Activated T-helper 2 cell treated with anti-CD3 and anti-CD28 coated beads, Interferon-gamma antibody, Interleukin-2, Interleukin-4, amounts not matched to agents 10 μg/mL and 5 μg/mL and 100 μg/mL, durations not matched to agents 14 hours and 24 hours and 36 hours (primary cell): ENCODE measurements at regions not wholly inside any gene's neighbourhood (a gene's known extent, or its start where the extent isn't known, plus 50 kb on each side); places are given as distances from the start of the nearest gene placed in this dataset.

Experiments used
- DNase-seq: peaks from one replicate; pipeline ENCODE4 v3.0.0; 2021; ENCODE audit warnings: low spot score
- H3K27ac Mint-ChIP-seq: one replicate; pipeline ENCODE4 v1.8.0; 2021; ENCODE audit warnings: mixed read lengths
- H3K27me3 Mint-ChIP-seq: one replicate; pipeline ENCODE4 v1.8.0; 2021; ENCODE audit warnings: low read depth, mixed read lengths
- H3K36me3 Mint-ChIP-seq: one replicate; pipeline ENCODE4 v1.8.0; 2021; ENCODE audit warnings: low read depth, mixed read lengths
- H3K4me1 Mint-ChIP-seq: one replicate; pipeline ENCODE4 v1.8.0; 2021; ENCODE audit warnings: low read depth, mixed read lengths
- H3K4me3 Mint-ChIP-seq: one replicate; pipeline ENCODE4 v1.8.0; 2021; ENCODE audit warnings: low read depth, mild to moderate bottlenecking, moderate library complexity, mixed read lengths
- H3K9me3 Mint-ChIP-seq: one replicate; pipeline ENCODE4 v1.8.0; 2021; ENCODE audit warnings: mixed read lengths
- intact Hi-C: fragments of 100-400 bp; cut with micrococcal nuclease; formaldehyde crosslinking; loops from one replicate; pipeline ENCODE4 v1.15.1; 2023

DNA sequence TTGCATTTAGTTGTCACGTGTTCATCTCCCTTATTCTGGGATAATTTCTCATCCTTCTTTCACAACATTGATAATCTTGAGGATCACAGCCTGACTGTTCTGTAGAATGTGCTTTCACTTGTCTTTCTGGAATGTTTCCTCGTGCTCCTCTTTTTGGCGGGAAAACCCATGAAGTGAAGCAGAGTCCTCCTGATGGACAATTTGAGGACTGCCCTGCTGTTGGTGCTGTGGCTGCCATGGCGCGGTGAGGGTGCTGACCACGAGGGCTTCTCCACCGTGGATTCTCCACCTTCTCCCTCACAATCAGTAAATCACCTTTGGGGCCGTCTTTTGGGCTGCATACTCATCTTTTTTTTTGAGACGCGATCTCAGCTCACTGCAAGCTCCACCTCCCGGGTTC, 946.9 kb downstream of the BRD1 start:
- no peak overlapping the region for H3K4me3 Mint-ChIP-seq
- no peaks in the 10 kb centered on the region for H3K27me3 Mint-ChIP-seq
- DNase-seq: no peak
- intact Hi-C loops: no loop called here
- no peaks in the 10 kb centered on the region for H3K4me1 Mint-ChIP-seq
- no peaks in the 10 kb centered on the region for H3K36me3 Mint-ChIP-seq
- H3K9me3 Mint-ChIP-seq: no peaks in the 10 kb centered on the region
- H3K27ac Mint-ChIP-seq: no peak overlapping the region

DNA sequence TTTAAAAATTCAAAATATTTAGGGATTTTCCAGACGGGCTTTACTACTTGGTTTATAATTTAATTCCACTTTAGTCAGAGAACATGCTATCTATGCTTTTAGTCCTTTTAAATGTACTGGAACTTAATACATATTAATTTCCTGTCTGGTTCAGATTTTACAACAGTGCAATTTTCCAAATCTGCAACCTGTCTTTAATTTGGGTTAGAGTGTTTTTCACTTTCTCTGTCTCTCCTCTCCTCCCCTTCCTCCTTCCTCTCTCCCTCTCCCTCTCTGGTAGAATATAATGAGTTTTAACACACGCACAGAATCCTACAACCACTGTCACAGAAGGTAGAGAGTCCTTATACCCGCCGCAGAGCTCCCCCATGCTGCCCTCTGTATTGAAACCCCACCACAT, 950.7 kb downstream of the BRD1 start:
- intact Hi-C loops: no loop called here
- no peaks in the 10 kb centered on the region for H3K4me1 Mint-ChIP-seq
- H3K27ac Mint-ChIP-seq: no peak overlapping the region
- H3K36me3 Mint-ChIP-seq: no peaks in the 10 kb centered on the region
- H3K27me3 Mint-ChIP-seq: no peaks in the 10 kb centered on the region
- H3K9me3 Mint-ChIP-seq: no peaks in the 10 kb centered on the region
- H3K4me3 Mint-ChIP-seq: no peak overlapping the region
- no peak for DNase-seq

DNA sequence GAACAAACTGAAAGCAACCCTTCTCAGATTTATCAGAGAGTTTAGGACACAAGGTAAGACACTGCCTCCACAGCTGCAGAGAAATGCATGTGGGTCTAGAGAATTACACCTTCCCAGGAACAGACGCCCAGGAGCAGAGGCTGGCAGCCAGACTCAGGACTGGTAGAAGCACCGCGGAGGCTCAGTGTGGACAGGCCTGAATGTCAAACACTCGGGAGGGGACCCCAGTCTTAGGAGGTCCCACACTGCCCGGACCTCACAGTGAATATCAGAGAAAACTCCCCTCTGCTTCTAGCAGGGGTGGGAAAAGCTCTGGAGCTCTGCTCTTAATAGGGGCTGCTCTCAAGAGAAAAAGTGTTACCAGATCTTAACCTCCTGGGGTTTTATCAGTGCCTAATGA, 952.7 kb downstream of the BRD1 start:
- Mint-ChIP-seq H3K27me3 (no peaks in the 10 kb centered on the region), H3K27ac (no peak overlapping the region), H3K36me3 (no peaks in the 10 kb centered on the region), H3K4me1 (no peaks in the 10 kb centered on the region), H3K9me3 (no peaks in the 10 kb centered on the region), H3K4me3 (no peak overlapping the region)
- no peak for DNase-seq
- intact Hi-C loops: no loop called here

GRCh38 chr22:48873191-48873520, 954.5 kb downstream of the BRD1 start:
- no peaks in the 10 kb centered on the region for H3K9me3 Mint-ChIP-seq
- DNase-seq: no peak
- no peaks in the 10 kb centered on the region for H3K4me1 Mint-ChIP-seq
- H3K27me3 Mint-ChIP-seq: no peaks in the 10 kb centered on the region
- no peak overlapping the region for H3K4me3 Mint-ChIP-seq
- no peak overlapping the region for H3K27ac Mint-ChIP-seq
- no peaks in the 10 kb centered on the region for H3K36me3 Mint-ChIP-seq
- intact Hi-C loops: no loop called here

- H3K4me3 Mint-ChIP-seq: no peak overlapping the region
- no peaks in the 10 kb centered on the region for H3K4me1 Mint-ChIP-seq
- no peak for DNase-seq
- intact Hi-C loops: no loop called here
- H3K27me3 Mint-ChIP-seq: no peaks in the 10 kb centered on the region
- H3K36me3 Mint-ChIP-seq: no peaks in the 10 kb centered on the region
- H3K9me3 Mint-ChIP-seq: no peaks in the 10 kb centered on the region
- H3K27ac Mint-ChIP-seq: no peak overlapping the region
These were observed 955.1 kb downstream of the BRD1 start for GRCh38 chr22:48872271-48873190.

DNA sequence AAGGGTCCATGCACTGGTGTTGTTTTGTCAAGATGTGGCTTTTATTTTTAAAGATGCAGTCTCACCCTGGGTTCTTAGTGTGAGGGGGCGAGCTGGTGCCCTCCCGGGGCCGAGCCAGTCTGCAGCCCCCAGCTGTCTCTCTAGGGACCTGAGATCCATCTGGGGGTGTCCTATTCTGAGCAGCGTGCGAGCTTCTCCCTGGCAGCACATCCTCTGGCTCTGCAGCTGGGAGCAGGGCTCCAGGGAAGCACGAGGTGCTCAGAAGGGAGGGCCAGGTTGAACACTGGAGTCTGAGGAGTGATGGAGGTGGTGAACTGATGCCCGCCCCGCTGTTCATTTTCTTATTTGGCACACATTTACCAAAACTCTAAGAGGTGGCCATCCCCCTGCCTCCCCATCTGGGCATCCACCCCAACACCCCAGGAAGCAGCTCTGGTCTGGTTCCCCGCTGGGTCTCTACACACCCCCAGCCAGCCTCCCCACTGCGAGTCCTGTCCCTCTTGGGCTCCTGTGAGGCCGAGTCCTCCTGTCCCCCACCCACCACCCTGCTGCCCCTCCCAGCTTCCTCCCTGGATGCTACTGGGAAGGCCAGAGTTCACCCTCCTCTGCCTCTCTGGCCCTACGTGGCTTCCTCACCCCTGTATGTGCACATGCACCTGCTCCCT, 956.4 kb downstream of the BRD1 start:
- H3K27me3 Mint-ChIP-seq: no peaks in the 10 kb centered on the region
- no peaks in the 10 kb centered on the region for H3K9me3 Mint-ChIP-seq
- no peak overlapping the region for H3K4me3 Mint-ChIP-seq
- DNase-seq: no peak
- H3K4me1 Mint-ChIP-seq: no peaks in the 10 kb centered on the region
- no peaks in the 10 kb centered on the region for H3K36me3 Mint-ChIP-seq
- intact Hi-C loops: no loop called here
- H3K27ac Mint-ChIP-seq: no peak overlapping the region

DNA sequence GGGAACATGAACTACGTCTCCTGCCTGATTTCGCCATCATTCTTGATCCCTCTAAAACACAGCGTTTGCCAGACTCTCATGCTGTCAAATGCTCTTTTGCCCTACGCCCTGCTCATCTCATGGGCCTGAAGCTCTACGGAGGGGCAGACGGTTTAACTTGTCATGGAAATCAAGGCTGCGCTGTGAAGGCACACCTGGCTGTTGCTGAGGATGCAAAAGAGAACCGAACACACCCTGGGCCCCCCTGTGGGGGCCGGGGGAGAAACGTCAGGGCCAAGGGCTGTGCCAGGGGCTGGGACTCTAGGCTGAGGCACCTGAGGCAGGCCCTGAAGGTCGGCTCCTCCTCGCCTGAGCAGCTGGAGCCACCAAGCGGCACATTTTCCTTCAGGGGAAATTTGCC, 957.2 kb downstream of the BRD1 start:
- H3K27ac Mint-ChIP-seq: no peak overlapping the region
- no peaks in the 10 kb centered on the region for H3K27me3 Mint-ChIP-seq
- intact Hi-C loops: no loop called here
- H3K4me1 Mint-ChIP-seq: no peaks in the 10 kb centered on the region
- H3K9me3 Mint-ChIP-seq: no peaks in the 10 kb centered on the region
- H3K36me3 Mint-ChIP-seq: no peaks in the 10 kb centered on the region
- DNase-seq: no peak
- no peak overlapping the region for H3K4me3 Mint-ChIP-seq

DNA sequence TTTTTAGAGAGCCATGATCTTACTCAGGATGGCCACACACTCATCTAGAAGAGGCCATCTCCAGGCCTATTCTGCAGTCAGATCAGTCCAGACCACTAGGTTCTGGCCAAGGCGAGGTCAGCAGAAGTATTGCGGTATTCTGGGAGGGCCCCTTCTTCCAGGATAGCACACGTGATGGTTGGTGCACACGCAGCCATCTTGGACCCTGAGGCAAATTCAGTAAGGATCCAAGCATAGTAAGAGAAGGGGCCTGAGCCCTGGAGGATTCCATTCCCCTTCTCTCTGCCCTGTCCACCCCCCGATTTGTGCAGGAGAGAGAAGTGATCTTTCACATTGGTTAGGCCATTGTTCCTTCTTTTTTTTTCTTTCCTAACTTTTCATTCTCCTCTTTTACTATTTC, 957.9 kb downstream of the BRD1 start:
- DNase-seq: no peak
- H3K27ac Mint-ChIP-seq: no peak overlapping the region
- no peaks in the 10 kb centered on the region for H3K4me1 Mint-ChIP-seq
- no peak overlapping the region for H3K4me3 Mint-ChIP-seq
- H3K27me3 Mint-ChIP-seq: no peaks in the 10 kb centered on the region
- intact Hi-C loops: no loop called here
- no peaks in the 10 kb centered on the region for H3K36me3 Mint-ChIP-seq
- no peaks in the 10 kb centered on the region for H3K9me3 Mint-ChIP-seq

DNA sequence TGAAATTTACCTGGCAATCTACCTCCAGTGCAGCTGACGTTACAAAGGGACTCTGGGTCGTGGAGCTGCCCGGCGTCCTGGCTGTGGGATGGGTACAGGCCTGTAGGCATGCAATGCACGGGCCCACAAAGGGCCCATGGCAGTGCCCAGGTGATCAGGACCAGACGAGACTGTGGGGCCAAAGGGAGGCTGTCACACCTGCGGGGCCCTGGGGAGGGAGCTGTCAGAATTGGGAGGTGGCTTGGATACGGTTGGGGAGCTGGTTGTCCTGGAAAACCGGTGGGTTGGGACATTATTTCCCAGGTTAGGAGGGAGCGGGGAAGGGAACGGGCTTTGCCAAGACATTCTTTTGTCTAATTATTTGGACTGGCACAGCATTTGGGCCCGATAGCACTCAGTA, 958.5 kb downstream of the BRD1 start:
- Mint-ChIP-seq H3K36me3 (no peaks in the 10 kb centered on the region), H3K4me3 (no peak overlapping the region), H3K27me3 (no peaks in the 10 kb centered on the region), H3K27ac (no peak overlapping the region), H3K4me1 (no peaks in the 10 kb centered on the region), H3K9me3 (no peaks in the 10 kb centered on the region)
- no peak for DNase-seq
- intact Hi-C loops: no loop called here

DNA sequence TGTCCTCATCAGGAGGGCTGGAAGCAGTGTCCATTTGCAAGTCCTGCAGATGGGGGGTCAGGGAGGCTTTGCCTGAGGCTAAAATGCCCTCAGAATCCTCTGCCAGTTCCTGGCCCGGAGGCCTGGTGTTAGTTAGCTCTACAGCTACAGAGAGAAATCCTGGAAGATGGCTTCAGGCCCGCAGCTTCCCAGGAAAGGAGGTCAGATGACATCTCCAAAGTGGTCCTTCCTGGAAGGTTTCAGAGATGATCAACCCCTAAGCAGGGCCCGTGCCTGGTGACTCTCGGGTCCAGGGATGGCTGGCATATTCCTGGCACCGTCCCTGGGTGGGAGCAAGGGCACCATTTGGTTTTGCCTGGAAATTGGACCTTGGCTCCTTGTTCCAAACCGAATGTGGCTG, 959.1 kb downstream of the BRD1 start:
- Mint-ChIP-seq H3K4me3 (no peak overlapping the region), H3K4me1 (no peaks in the 10 kb centered on the region), H3K27ac (no peak overlapping the region), H3K36me3 (no peaks in the 10 kb centered on the region), H3K27me3 (no peaks in the 10 kb centered on the region), H3K9me3 (no peaks in the 10 kb centered on the region)
- no peak for DNase-seq
- intact Hi-C loops: no loop called here

- Mint-ChIP-seq H3K27me3 (no peaks in the 10 kb centered on the region), H3K27ac (no peak overlapping the region), H3K4me1 (no peaks in the 10 kb centered on the region), H3K4me3 (no peak overlapping the region), H3K9me3 (no peaks in the 10 kb centered on the region), H3K36me3 (no peaks in the 10 kb centered on the region)
- intact Hi-C loops: no loop called here
- DNase-seq: no peak
These were observed 959.8 kb downstream of the BRD1 start for GRCh38 chr22:48867891-48868290.

- H3K4me3 Mint-ChIP-seq: no peak overlapping the region
- intact Hi-C loops: no loop called here
These were observed 960.6 kb downstream of the BRD1 start for GRCh38 chr22:48866906-48867681.

GRCh38 chr22:48864748-48865147, 962.9 kb downstream of the BRD1 start:
- Mint-ChIP-seq H3K27me3 (no peaks in the 10 kb centered on the region), H3K4me1 (no peaks in the 10 kb centered on the region), H3K4me3 (no peak overlapping the region), H3K36me3 (no peaks in the 10 kb centered on the region), H3K9me3 (no peaks in the 10 kb centered on the region), H3K27ac (no peak overlapping the region)
- intact Hi-C loops: no loop called here
- no peak for DNase-seq

More at GRCh38 chr22:48866906-48867681, 960.6 kb downstream of the BRD1 start:
- H3K36me3 Mint-ChIP-seq: no peaks in the 10 kb centered on the region
- H3K27ac Mint-ChIP-seq: no peak overlapping the region
- DNase-seq: no peak
- H3K4me1 Mint-ChIP-seq: no peaks in the 10 kb centered on the region
- H3K27me3 Mint-ChIP-seq: no peaks in the 10 kb centered on the region
- H3K9me3 Mint-ChIP-seq: no peaks in the 10 kb centered on the region
